ENCODE measurements at regions not wholly inside any gene's neighbourhood (a gene's known extent, or its start where the extent isn't known, plus 50 kb on each side); places are given as distances from the start of the nearest gene placed in this dataset.
"Not testable (repeated sequence)": the region's sequence is repeated elsewhere in the genome, so short reads cannot be mapped to it uniquely, and the experiment has no call there.

DNA sequence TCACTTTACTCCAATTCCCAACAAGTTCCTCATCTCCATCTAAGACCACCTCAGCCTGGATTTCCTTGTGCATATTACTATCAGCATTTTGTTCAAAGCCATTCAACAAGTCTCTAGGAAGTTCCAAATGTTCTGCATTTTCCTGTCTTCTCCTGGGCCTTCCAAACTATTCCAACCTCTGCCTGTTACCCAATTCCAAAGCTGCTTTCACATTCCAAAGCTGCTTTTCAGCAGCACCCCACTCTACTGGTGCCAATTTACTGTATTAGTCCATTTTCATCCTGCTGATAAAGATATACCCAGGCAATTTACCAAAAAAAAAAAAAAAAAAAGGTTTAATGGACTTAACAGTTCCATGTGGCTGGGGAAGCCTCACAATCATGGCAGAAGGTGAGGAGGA is 957.1 kb downstream of the TRIB2 start:
- H3K4me3 Mint-ChIP-seq, DNase-seq, CTCF ChIA-PET: not testable (repeated sequence)

GRCh38 chr2:13676269-13676668 is 956.2 kb upstream of the LRATD1 start:
- Mint-ChIP-seq H3K4me1 (ENCODE audit: low read depth) (no peaks in the 10 kb centered on the region), H3K27me3 (no peaks in the 10 kb centered on the region), H3K4me3 (no peak overlapping the region), H3K9me3 (peaks cover 3% of the 10 kb centered on the region), H3K27ac (no peak overlapping the region), H3K36me3 (no peaks in the 10 kb centered on the region)
- intact Hi-C loops (cut with micrococcal nuclease): no loop called here
- no peak for DNase-seq
- CTCF ChIA-PET: no interaction called here
- POLR2A ChIA-PET: no interaction called here

More for the DNA sequence above, 957.1 kb downstream of the TRIB2 start:
- H3K4me1 Mint-ChIP-seq (ENCODE audit: low read depth); POLR2A ChIA-PET; intact Hi-C loops (cut with micrococcal nuclease); H3K27ac Mint-ChIP-seq; H3K9me3 Mint-ChIP-seq; H3K27me3 Mint-ChIP-seq; H3K36me3 Mint-ChIP-seq: not testable (repeated sequence)

DNA sequence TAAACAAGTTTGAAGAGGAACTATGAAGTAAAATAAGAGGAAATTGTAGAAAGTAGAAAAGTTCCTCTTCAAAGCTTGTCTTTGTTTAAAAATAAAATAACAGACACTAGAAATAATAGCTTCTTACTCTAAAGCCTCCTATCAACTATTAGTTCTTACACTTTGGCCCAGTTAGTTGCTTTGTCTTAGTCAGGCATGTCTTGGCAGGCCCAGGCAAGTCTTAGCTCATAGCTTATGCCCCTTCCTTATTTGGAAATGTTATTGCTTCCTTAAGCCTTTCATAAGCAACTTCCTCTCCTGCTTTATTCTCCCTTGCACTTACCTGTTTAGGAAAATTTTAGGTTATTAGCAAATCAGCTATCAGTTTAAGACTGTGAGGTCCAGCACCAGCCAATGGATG is 950.6 kb upstream of the LRATD1 start:
- no peak overlapping the region for H3K4me3 Mint-ChIP-seq
- peaks cover 20% of the 10 kb centered on the region for H3K9me3 Mint-ChIP-seq
- ChIA-PET POLR2A (no interaction called here), CTCF (no interaction called here)
- no peak for DNase-seq
- no peaks in the 10 kb centered on the region for H3K36me3 Mint-ChIP-seq
- H3K27me3 Mint-ChIP-seq: no peaks in the 10 kb centered on the region
- no peak overlapping the region for H3K27ac Mint-ChIP-seq
- no peaks in the 10 kb centered on the region for H3K4me1 Mint-ChIP-seq (ENCODE audit: low read depth)
- intact Hi-C loops (cut with micrococcal nuclease): no loop called here

DNA sequence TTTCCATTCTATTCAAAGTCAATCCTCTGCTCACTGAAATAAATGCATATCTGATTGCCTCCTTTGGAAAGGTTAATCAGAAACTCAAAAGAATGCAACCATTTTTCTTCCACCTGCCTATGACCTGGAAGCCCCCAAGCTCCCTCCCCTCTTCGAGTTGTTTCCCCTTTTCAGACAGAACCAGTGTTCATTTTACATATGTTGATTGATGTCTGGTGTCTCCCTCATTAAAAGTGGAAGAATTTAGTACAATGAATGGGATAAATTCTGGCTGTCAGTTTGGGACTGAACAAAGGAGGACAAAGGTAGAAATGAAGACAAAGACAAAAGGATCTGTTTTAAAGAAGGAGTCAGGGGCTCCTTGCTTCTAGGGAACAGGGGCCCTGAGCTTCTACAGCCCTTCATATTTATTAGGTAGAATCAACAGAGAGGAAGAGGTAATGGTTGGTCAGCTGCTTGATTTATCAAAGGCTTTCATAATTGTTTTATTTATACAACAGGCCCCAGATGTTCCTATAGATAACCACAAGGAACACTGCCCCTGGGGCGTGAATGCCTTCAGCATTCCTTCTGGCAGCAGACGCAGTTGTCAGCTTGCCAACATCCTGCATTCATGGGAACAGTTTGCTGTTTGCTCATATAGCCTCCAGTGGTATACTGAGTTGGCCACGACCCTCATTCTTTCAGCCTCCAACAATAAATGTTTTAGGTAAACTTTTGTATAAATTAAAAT is 949.8 kb upstream of the LRATD1 start:
- no peaks in the 10 kb centered on the region for H3K4me1 Mint-ChIP-seq (ENCODE audit: low read depth)
- no peak for DNase-seq
- ChIA-PET POLR2A (no interaction called here), CTCF (no interaction called here)
- no peaks in the 10 kb centered on the region for H3K27me3 Mint-ChIP-seq
- intact Hi-C loops (cut with micrococcal nuclease): no loop called here
- H3K9me3 Mint-ChIP-seq: peaks cover 21% of the 10 kb centered on the region
- H3K27ac Mint-ChIP-seq: no peak overlapping the region
- H3K4me3 Mint-ChIP-seq: no peak overlapping the region
- no peaks in the 10 kb centered on the region for H3K36me3 Mint-ChIP-seq

DNA sequence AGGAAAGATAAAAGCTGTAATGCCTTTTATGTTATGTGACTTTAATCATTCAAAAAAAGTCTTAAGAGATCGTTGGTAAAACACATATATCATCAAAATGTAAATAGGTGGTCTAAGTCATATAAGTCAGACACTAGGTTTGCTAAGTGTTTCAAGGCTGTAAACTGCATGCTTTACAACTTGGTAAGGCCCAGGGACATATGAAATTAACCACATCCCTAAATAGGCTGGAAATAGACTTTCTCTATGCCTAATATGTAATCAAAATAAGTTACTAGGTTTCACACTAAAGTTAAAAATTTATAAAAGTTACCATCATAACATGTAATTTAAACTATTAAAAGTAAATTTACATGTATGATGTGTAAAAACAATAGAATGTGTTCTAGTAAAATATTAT is 946.3 kb upstream of the LRATD1 start:
- no peaks in the 10 kb centered on the region for H3K27me3 Mint-ChIP-seq
- H3K36me3 Mint-ChIP-seq: no peaks in the 10 kb centered on the region
- no peak overlapping the region for H3K27ac Mint-ChIP-seq
- ChIA-PET CTCF (no interaction called here), POLR2A (no interaction called here)
- H3K9me3 Mint-ChIP-seq: peaks cover 24% of the 10 kb centered on the region
- DNase-seq: no peak
- no peak overlapping the region for H3K4me3 Mint-ChIP-seq
- intact Hi-C loops (cut with micrococcal nuclease): no loop called here
- H3K4me1 Mint-ChIP-seq (ENCODE audit: low read depth): no peaks in the 10 kb centered on the region

DNA sequence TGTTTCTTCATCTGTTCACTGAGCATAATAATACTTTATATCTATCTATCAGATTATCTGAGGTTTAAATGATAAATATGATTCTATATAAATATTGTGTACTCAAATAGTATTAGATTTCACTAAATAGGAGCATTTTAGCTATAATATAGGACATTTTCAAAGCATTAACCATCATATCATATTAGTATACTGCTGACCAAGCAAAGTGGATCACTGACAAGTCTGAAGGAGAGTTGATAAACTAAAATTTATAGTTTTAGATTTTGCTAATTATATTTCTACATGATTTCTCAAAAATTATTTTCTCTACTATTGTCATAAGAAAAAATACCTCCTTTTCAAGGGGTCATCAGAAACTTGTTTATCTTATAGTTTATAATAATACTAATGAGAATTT is 937.8 kb upstream of the LRATD1 start:
- Mint-ChIP-seq H3K27ac (no peak overlapping the region), H3K4me3 (no peak overlapping the region), H3K4me1 (ENCODE audit: low read depth) (no peaks in the 10 kb centered on the region), H3K9me3 (no peaks in the 10 kb centered on the region), H3K27me3 (no peaks in the 10 kb centered on the region), H3K36me3 (no peaks in the 10 kb centered on the region)
- intact Hi-C loops (cut with micrococcal nuclease): no loop called here
- POLR2A ChIA-PET: no interaction called here
- CTCF ChIA-PET: no interaction called here
- DNase-seq: no peak

DNA sequence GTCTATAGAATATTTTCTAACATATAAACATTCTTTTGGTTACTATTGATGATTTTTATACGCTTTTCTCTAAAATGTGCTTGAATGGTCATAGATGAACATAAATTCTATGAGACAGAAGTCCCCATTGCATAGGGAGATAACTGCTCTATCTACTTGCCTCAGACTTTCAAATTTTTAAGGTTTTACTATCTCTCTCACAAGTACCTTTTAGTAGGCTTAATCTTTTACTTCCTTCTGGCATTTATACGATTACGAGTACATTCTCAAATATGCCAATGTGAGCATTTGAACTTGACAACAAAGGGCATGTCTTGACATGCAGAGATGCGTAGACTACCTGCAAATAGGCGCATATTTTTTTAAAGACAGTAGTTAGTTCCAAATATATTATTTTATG is 935.9 kb upstream of the LRATD1 start:
- intact Hi-C loops (cut with micrococcal nuclease): no loop called here
- no peaks in the 10 kb centered on the region for H3K36me3 Mint-ChIP-seq
- H3K4me3 Mint-ChIP-seq: no peak overlapping the region
- no peaks in the 10 kb centered on the region for H3K27me3 Mint-ChIP-seq
- ChIA-PET POLR2A (no interaction called here), CTCF (no interaction called here)
- no peak overlapping the region for H3K27ac Mint-ChIP-seq
- H3K4me1 Mint-ChIP-seq (ENCODE audit: low read depth): no peaks in the 10 kb centered on the region
- H3K9me3 Mint-ChIP-seq: no peaks in the 10 kb centered on the region
- no peak for DNase-seq

- DNase-seq: no peak
- Mint-ChIP-seq H3K36me3 (no peaks in the 10 kb centered on the region), H3K4me3 (no peak overlapping the region), H3K27me3 (no peaks in the 10 kb centered on the region), H3K27ac (no peak overlapping the region), H3K9me3 (no peaks in the 10 kb centered on the region), H3K4me1 (ENCODE audit: low read depth) (no peaks in the 10 kb centered on the region)
- POLR2A ChIA-PET: no interaction called here
- CTCF ChIA-PET: no interaction called here
- intact Hi-C loops (cut with micrococcal nuclease): no loop called here
Observed at GRCh38 chr2:13698847-13699246, 933.7 kb upstream of the LRATD1 start.

GRCh38 chr2:13699939-13700338 is 932.6 kb upstream of the LRATD1 start:
- DNase-seq; H3K4me3 Mint-ChIP-seq; H3K4me1 Mint-ChIP-seq (ENCODE audit: low read depth); H3K9me3 Mint-ChIP-seq; H3K36me3 Mint-ChIP-seq; CTCF ChIA-PET; H3K27me3 Mint-ChIP-seq; H3K27ac Mint-ChIP-seq; POLR2A ChIA-PET: not testable (repeated sequence)
- intact Hi-C loops (cut with micrococcal nuclease): loop anchor here (1.0 kb wide), 1 partner anchor 17 kb away; no protein-coding TSS in a partner anchor

DNA sequence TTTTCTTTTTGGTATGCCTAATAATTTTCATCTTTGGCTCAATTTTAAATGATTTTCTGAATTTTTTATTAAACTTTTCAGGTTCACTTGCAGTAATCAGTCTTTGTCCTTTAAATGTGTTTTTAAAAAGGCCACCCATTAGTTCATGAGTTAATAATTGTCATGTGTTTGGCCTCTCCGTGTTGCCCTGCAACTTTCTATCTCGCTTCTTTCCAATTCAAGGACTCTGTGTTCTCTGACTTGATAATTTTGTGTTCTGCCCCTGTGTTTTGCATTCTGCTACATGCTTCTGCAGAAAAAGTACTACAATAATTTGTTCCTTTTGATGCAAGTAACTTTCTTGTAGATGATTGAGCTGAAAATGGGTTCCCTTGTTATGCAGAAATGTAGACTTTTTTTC is 921.4 kb upstream of the LRATD1 start:
- intact Hi-C loops (cut with micrococcal nuclease): no loop called here
- Mint-ChIP-seq H3K36me3 (no peaks in the 10 kb centered on the region), H3K27me3 (no peaks in the 10 kb centered on the region), H3K4me3 (no peak overlapping the region), H3K9me3 (peaks cover 4% of the 10 kb centered on the region), H3K27ac (no peak overlapping the region), H3K4me1 (ENCODE audit: low read depth) (no peaks in the 10 kb centered on the region)
- no peak for DNase-seq
- ChIA-PET POLR2A (no interaction called here), CTCF (no interaction called here)

GRCh38 chr2:13714466-13714865 is 918.1 kb upstream of the LRATD1 start:
- intact Hi-C loops (cut with micrococcal nuclease): no loop called here
- Mint-ChIP-seq H3K4me3 (no peak overlapping the region), H3K27me3 (no peaks in the 10 kb centered on the region), H3K27ac (no peak overlapping the region), H3K36me3 (no peaks in the 10 kb centered on the region), H3K4me1 (ENCODE audit: low read depth) (no peaks in the 10 kb centered on the region), H3K9me3 (peaks cover 7% of the 10 kb centered on the region)
- POLR2A ChIA-PET: no interaction called here
- no peak for DNase-seq
- CTCF ChIA-PET: no interaction called here

DNA sequence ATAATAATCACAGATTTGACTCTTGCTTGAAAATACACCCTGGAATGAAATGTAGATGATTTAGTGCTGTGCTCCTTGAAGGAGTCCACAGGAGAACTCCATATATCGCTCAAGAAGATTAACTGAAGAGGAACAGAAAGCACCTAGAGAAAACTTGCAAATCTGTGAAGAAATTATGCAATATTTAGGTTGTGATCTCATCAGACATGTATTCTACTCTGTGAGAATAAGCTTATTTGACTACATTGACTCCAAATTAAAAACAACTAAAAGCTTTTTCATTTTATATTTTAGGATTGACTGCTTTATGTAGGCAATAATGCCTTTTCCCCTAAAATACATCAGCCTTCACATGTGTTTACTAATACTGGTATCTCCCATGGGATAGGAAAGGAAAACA is 906.6 kb upstream of the LRATD1 start:
- Mint-ChIP-seq H3K27me3 (no peaks in the 10 kb centered on the region), H3K4me3 (no peak overlapping the region), H3K9me3 (peaks cover 16% of the 10 kb centered on the region), H3K4me1 (ENCODE audit: low read depth) (no peaks in the 10 kb centered on the region), H3K27ac (no peak overlapping the region), H3K36me3 (no peaks in the 10 kb centered on the region)
- DNase-seq: no peak
- intact Hi-C loops (cut with micrococcal nuclease): no loop called here
- CTCF ChIA-PET: no interaction called here
- POLR2A ChIA-PET: no interaction called here

DNA sequence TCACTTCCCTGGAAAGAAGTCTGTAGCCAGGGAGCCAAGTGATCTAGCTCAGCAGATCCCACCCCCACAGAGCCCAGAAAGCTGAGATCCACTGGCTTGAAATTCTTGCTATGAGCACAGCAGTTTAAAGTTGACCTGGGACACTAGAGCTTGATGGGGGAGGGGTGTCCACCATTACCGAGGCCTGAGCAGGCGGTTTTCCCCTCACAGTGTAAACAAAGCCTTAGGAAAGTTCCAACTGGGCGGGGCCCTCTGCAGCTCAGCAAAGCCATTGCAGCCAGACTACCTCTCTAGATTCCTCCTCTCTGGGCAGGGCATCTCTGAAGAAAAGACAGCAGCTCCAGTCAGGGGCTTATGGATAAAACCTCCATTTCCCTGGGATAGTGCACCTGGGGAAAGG is 887.2 kb upstream of the LRATD1 start:
- Mint-ChIP-seq H3K4me3 (no peak overlapping the region), H3K36me3 (peaks cover 2% of the 10 kb centered on the region), H3K9me3 (peaks cover 38% of the 10 kb centered on the region), H3K27me3 (no peaks in the 10 kb centered on the region), H3K27ac (no peak overlapping the region), H3K4me1 (ENCODE audit: low read depth) (no peaks in the 10 kb centered on the region)
- DNase-seq: no peak
- intact Hi-C loops (cut with micrococcal nuclease): no loop called here
- CTCF ChIA-PET: no interaction called here
- POLR2A ChIA-PET: no interaction called here

DNA sequence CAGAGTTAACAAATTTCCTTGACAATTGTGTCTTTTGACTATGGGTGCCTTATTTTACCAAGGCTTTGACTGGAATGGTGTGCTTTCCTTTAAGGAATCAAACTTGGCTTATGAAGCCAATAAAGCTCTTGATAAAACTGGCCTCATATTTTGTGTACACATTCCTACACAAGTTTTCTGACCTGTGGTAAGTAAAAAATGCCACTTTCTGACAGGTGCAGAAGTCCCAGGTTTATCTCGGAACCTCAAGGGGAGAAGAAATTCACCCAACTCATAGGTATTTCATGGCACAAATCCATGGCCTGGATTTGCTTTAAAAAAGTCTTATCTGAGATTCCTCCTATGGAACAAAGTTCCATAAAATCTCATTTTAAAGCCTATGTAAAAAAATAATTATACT is 880.6 kb upstream of the LRATD1 start:
- Mint-ChIP-seq H3K27me3 (no peaks in the 10 kb centered on the region), H3K4me1 (ENCODE audit: low read depth) (no peaks in the 10 kb centered on the region), H3K27ac (no peak overlapping the region), H3K36me3 (no peaks in the 10 kb centered on the region), H3K9me3 (peaks cover 15% of the 10 kb centered on the region), H3K4me3 (no peak overlapping the region)
- intact Hi-C loops (cut with micrococcal nuclease): no loop called here
- ChIA-PET CTCF (no interaction called here), POLR2A (no interaction called here)
- DNase-seq: no peak

Measured in activated CD4-positive, alpha-beta memory T cell treated with anti-CD3 and anti-CD28 coated beads for 36 hours (primary cell).